Neural cell (in vitro differentiated cells): ENCODE measurements at regions not wholly inside any gene's neighbourhood (a gene's known extent, or its start where the extent isn't known, plus 50 kb on each side); places are given as distances from the start of the nearest gene placed in this dataset.

Experiments used
- EP300 ChIP-seq: fragments of 450-650 bp; conservative IDR thresholded peaks from 2 replicates; pipeline ENCODE4 v1.6.1; 2014; ENCODE audit warnings: antibody characterized with exemption, mild to moderate bottlenecking, moderate library complexity; ENCODE audit not compliant: poor library complexity, severe bottlenecking
- EZH2 ChIP-seq: fragments of 200-600, 300-800 bp; shearing (Covaris generic), sonication (generic); IDR thresholded peaks from 2 replicates; pipeline ENCODE4 v1.6.1; 2014; ENCODE audit warnings: antibody characterized with exemption, low read length, borderline replicate concordance, mild to moderate bottlenecking; ENCODE audit not compliant: insufficient read depth, poor library complexity, severe bottlenecking

GRCh38 chr12:102534899-102535298, 54.5 kb upstream of the IGF1 start:
- no peak for TF ChIP-seq EZH2
- TF ChIP-seq EP300, result no peak
